ENCODE measurements at regions not wholly inside any gene's neighbourhood (a gene's known extent, or its start where the extent isn't known, plus 50 kb on each side); places are given as distances from the start of the nearest gene placed in this dataset.

DNA sequence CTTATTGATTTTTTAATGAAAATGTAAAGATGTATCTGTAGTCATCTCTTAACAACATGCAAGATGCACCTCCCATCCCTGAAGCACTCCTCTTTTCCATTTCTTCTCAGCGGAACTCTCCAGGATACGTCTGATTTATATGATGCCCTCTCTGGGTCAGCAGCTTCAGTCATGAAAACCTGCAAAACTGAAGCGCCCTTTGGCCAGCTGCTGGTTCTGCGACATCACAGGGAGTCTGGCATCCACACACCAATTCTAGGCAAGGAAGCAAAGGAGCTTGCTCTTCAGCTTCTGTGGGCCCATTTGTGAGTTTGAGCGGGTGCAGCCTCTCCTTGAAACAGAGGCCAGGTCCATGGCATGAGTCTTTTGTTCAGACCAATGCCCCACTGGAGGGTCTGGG is 1253.3 kb downstream of the TBC1D22A start:
- H3K4me3 ChIP-seq (replicated peaks; ENCODE audit: low read depth, low read length): no peak overlapping the region
- TF ChIP-seq, protein P1, sequence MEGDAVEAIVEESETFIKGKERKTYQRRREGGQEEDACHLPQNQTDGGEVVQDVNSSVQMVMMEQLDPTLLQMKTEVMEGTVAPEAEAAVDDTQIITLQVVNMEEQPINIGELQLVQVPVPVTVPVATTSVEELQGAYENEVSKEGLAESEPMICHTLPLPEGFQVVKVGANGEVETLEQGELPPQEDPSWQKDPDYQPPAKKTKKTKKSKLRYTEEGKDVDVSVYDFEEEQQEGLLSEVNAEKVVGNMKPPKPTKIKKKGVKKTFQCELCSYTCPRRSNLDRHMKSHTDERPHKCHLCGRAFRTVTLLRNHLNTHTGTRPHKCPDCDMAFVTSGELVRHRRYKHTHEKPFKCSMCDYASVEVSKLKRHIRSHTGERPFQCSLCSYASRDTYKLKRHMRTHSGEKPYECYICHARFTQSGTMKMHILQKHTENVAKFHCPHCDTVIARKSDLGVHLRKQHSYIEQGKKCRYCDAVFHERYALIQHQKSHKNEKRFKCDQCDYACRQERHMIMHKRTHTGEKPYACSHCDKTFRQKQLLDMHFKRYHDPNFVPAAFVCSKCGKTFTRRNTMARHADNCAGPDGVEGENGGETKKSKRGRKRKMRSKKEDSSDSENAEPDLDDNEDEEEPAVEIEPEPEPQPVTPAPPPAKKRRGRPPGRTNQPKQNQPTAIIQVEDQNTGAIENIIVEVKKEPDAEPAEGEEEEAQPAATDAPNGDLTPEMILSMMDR (IDR thresholded peaks at IDR 0.05; ENCODE audit: low read depth, low read length, missing control alignments): no peak
- DNase-seq (ENCODE audit: extremely low read depth, low read depth): no peak

DNA sequence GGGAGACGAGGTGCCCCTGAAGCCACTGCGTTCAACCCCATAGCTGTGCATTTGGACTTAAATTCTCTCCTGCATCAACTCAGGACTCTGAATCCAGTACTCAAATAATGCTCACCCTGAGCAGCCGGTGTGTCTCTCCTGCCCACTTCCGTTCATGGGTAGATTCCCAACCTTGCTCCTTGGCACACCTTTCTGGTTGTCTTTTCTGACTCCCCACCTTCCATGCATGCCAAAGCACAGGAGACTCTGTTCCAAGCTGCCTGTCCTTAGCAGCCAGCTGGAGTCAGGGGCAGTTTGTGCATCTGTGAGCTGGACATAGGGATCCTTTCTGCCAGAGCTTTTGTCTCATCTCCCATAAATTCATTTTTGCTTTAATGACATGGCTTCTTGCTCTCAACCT is 1242.5 kb downstream of the TBC1D22A start:
- TF ChIP-seq, protein P1 (IDR thresholded peaks at IDR 0.05; ENCODE audit: low read depth, low read length, missing control alignments): no peak
- no peak overlapping the region for H3K4me3 ChIP-seq (replicated peaks; ENCODE audit: low read depth, low read length)
- DNase-seq (ENCODE audit: extremely low read depth, low read depth): no peak

DNA sequence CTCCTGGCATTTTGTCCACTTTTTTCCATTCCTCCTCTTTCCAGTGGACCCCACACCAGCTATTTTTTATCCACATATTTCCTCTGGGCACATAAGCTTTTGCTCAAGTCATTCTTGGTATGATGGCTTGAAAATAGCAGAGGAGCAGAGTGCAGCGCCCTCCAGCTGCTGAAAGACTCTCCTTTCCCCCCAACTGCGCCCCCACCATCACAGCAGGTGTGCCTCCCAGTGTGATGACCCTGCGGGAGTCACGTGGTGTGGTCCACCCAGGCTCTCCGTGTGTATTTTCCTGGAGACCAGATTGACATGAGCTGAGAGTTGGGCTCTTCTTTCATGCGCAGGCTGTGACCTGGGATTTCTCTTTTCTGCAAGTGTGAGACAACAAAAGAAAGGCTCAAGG is 1241.6 kb downstream of the TBC1D22A start:
- DNase-seq (ENCODE audit: extremely low read depth, low read depth): no peak
- H3K4me3 ChIP-seq (replicated peaks; ENCODE audit: low read depth, low read length): no peak overlapping the region
- TF ChIP-seq, protein P1 (IDR thresholded peaks at IDR 0.05; ENCODE audit: low read depth, low read length, missing control alignments): no peak

DNA sequence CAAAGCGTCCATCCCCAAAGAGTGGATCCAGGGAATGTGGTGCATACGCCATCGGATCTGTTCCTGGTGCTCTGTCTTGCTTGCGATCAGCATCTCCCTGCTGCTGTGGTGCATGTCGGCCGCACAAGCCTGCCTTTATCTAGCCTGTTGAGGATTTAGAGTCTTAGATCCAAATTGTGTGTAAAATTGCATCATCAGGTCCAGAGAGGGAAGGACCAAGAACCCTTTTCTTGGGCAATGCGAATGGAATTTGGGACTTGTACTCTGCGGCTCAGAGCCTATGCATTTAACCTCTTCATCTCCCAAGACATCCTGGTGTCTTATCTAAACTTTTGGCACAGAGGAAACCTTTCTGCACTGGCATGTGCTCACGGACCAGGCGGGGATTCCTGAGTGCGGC is 1238.7 kb downstream of the TBC1D22A start:
- TF ChIP-seq, protein P1 (IDR thresholded peaks at IDR 0.05; ENCODE audit: low read depth, low read length, missing control alignments): no peak
- DNase-seq (ENCODE audit: extremely low read depth, low read depth): no peak
- H3K4me3 ChIP-seq (replicated peaks; ENCODE audit: low read depth, low read length): no peak overlapping the region

DNA sequence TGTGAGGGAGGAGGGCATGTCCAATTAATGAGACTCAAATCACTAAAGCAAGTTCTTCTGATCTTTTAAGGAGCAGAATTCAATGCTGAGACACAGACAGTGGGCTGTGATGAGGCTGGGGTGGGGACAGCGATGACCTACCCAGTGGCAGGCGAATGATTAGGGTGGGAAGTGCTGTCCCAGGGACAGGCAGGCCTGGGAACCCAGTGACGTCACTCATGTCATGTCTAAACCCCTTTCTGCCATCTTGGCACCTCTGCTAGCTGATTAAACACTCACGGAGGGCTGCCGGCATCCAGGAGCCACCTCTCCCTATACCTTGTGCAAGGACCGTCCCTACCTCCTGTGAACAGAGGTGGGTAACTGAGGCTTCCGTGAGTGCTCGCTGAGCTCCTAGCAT is 1235.2 kb downstream of the TBC1D22A start:
- DNase-seq (ENCODE audit: extremely low read depth, low read depth): no peak
- TF ChIP-seq, protein P1 (IDR thresholded peaks at IDR 0.05; ENCODE audit: low read depth, low read length, missing control alignments): no peak
- no peak overlapping the region for H3K4me3 ChIP-seq (replicated peaks; ENCODE audit: low read depth, low read length)

DNA sequence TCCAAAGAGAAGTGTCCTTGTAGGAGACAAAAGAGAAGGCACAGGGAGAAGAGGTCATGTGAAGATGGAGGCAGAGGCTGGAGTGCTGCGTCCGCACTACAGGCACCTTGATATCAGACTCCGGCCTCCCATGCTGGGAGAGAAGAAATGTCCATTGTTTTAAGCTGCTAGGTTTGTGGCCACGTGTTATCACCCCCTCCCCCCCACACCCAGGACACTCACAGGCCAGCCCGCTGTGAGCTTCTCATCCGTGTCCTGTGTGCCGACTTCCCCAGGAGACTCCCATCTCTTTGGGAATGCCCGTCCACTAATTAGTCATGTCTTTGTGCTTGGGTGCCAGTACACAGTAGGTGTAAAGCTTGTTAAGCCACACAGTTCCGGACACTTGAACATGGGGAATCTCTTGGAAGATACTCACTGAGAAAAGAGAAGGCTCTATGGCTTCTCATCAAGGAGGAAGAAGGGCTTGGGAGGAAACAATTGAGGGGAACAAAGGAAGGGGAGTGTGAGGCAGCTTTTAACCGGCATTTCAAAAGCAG is 1234.7 kb downstream of the TBC1D22A start:
- no peak for DNase-seq (ENCODE audit: extremely low read depth, low read depth)
- TF ChIP-seq, protein P1 (IDR thresholded peaks at IDR 0.05; ENCODE audit: low read depth, low read length, missing control alignments): no peak
- H3K4me3 ChIP-seq (replicated peaks; ENCODE audit: low read depth, low read length): no peak overlapping the region

DNA sequence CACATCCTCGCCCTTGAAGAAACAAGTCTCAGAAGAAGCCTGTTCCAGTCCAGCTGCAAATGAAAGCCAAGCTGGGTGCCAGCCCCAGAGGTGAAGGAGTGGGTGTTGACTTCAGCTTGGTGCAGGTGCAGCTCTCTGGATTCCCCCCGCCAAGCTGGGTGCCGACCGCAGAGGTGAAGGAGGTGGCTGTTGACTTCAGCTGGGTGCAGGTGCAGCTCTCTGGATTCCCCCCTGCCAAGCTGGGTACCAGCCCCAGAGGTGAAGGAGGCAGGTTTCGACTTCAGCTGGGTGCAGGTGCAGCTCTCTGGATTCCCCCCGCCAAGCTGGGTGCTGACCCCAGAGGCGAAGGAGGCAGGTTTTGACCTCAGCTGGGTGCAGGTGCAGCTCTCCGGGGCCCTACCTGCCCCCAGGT is 1234.0 kb downstream of the TBC1D22A start:
- no peak overlapping the region for H3K4me3 ChIP-seq (replicated peaks; ENCODE audit: low read depth, low read length)
- TF ChIP-seq, protein P1 (IDR thresholded peaks at IDR 0.05; ENCODE audit: low read depth, low read length, missing control alignments): no peak
- DNase-seq (ENCODE audit: extremely low read depth, low read depth): no peak
